Fibroblast of upper back skin (primary cell): ENCODE measurements at regions not wholly inside any gene's neighbourhood (a gene's known extent, or its start where the extent isn't known, plus 50 kb on each side); places are given as distances from the start of the nearest gene placed in this dataset.

Source experiments
- DNase-seq: peaks from one replicate; pipeline ENCODE4 v3.0.0-alpha.2; 2013

- peak; percentile 86 for DNase-seq
These were observed 726.9 kb downstream of the TNS3 start for GRCh38 chr7:46854958-46855473.

- peak; percentile 62 for DNase-seq
These were observed 728.5 kb downstream of the TNS3 start for GRCh38 chr7:46853451-46853850.

- DNase-seq = peak; percentile 28
These were observed 729.1 kb downstream of the TNS3 start for GRCh38 chr7:46852795-46853194.

- peak; percentile 77 for DNase-seq
These were observed 731.2 kb downstream of the TNS3 start for GRCh38 chr7:46850563-46851330.

- peak; percentile 57 for DNase-seq
These were observed 733.0 kb downstream of the TNS3 start for GRCh38 chr7:46848944-46849343.

- DNase-seq = no peak
These were observed 733.6 kb downstream of the TNS3 start for GRCh38 chr7:46848311-46848710.

- peak; percentile 70 for DNase-seq
These were observed 734.8 kb downstream of the TNS3 start for GRCh38 chr7:46847126-46847525.

GRCh38 chr7:46844486-46844885 is 737.4 kb downstream of the TNS3 start:
- DNase-seq = peak; percentile 63

GRCh38 chr7:46841248-46841647 is 740.7 kb downstream of the TNS3 start:
- DNase-seq = no peak

- peak; percentile 47 for DNase-seq
These were observed 742.3 kb downstream of the TNS3 start for GRCh38 chr7:46839651-46840050.

GRCh38 chr7:46838463-46838862 is 743.4 kb downstream of the TNS3 start:
- no peak for DNase-seq

GRCh38 chr7:46835556-46835955 is 746.4 kb downstream of the TNS3 start:
- peak; percentile 62 for DNase-seq

- DNase-seq = no peak
These were observed 747.0 kb downstream of the TNS3 start for GRCh38 chr7:46834921-46835320.

GRCh38 chr7:46833197-46833596 is 748.7 kb downstream of the TNS3 start:
- no peak for DNase-seq

GRCh38 chr7:46832136-46832535 is 749.8 kb downstream of the TNS3 start:
- DNase-seq = peak; percentile 28

GRCh38 chr7:46819819-46820218 is 762.1 kb downstream of the TNS3 start:
- no peak for DNase-seq

GRCh38 chr7:46814516-46815250 is 767.2 kb downstream of the TNS3 start:
- DNase-seq = no peak

GRCh38 chr7:46812101-46812675 is 769.7 kb downstream of the TNS3 start:
- DNase-seq = peak; percentile 52

- peak; percentile 99 for DNase-seq
These were observed 770.4 kb downstream of the TNS3 start for GRCh38 chr7:46811529-46811928.

- peak; percentile 50 for DNase-seq
These were observed 770.9 kb downstream of the TNS3 start for GRCh38 chr7:46810986-46811385.

- DNase-seq = no peak
These were observed 772.0 kb downstream of the TNS3 start for GRCh38 chr7:46809886-46810285.

GRCh38 chr7:46806856-46807255 is 775.1 kb downstream of the TNS3 start:
- DNase-seq = no peak

- DNase-seq = no peak
These were observed 779.4 kb downstream of the TNS3 start for GRCh38 chr7:46802479-46802878.

GRCh38 chr7:46791188-46791587 is 790.7 kb downstream of the TNS3 start:
- peak; percentile 59 for DNase-seq
